ENCODE measurements at regions not wholly inside any gene's neighbourhood (a gene's known extent, or its start where the extent isn't known, plus 50 kb on each side); places are given as distances from the start of the nearest gene placed in this dataset.
A peak's percentile ranks its signal among the peaks of the same experiment; 100 is the strongest.

GRCh38 chr14:51538973-51539372, 112.7 kb upstream of the FRMD6 start:
- POLR2A ChIA-PET, result interaction anchor here (0.5 to 2.9 kb wide), 3 partner anchors 79 to 142 kb away, joined by 3 to 12 read pairs (median 3); no protein-coding TSS in a partner anchor
- intact Hi-C loops (cut with micrococcal nuclease), result loop anchor here (1.0 kb wide), 2 partner anchors 8 to 143 kb away; no protein-coding TSS in a partner anchor

GRCh38 chr14:51539571-51540037, 112.1 kb upstream of the FRMD6 start:
- Histone ChIP-seq H3K79me2 (ENCODE audit: control insufficient read depth, insufficient read depth, low read length) (no peaks in the 10 kb centered on the region), H3K27ac (ENCODE audit: insufficient read depth, low read depth, low read length) (peak overlapping the region; percentile 96), H3K27me3 (ENCODE audit: control insufficient read depth in 2 of 2, insufficient read depth in 2 of 2, low read length in 2 of 2) (no peaks in the 10 kb centered on the region), H3K9me1 (replicated peaks; ENCODE audit: control insufficient read depth, extremely low read depth, insufficient read depth, low read length) (no peaks in the 10 kb centered on the region), H3K9ac (replicated peaks; ENCODE audit: extremely low read depth, insufficient read depth, low read length) (peak overlapping the region; percentile 77), H3K36me3 (ENCODE audit: control insufficient read depth in 2 of 2, extremely low read depth in 1 of 2, insufficient read depth in 2 of 2, low read length in 2 of 2) (no peaks in the 10 kb centered on the region), H3K4me1 (ENCODE audit: control insufficient read depth, extremely low read depth, insufficient read depth, low read length) (peaks cover 28% of the 10 kb centered on the region), H3K4me3 (replicated peaks in 1 of 3; ENCODE audit: insufficient read depth in 1 of 3, low read depth in 1 of 3, low read length in 3 of 3) (no peak overlapping the region), H3K9me3 (replicated peaks; ENCODE audit: control insufficient read depth, insufficient read depth, low read length) (no peaks in the 10 kb centered on the region), H4K20me1 (replicated peaks; ENCODE audit: control insufficient read depth, extremely low read depth, insufficient read depth, low read length) (no peaks in the 10 kb centered on the region), H3K4me2 (ENCODE audit: insufficient read depth, low read length) (peak overlapping the region; percentile 62), H2AFZ (ENCODE audit: low read depth, low read length) (peak overlapping the region; percentile 62)
- FAIRE-seq (peak; percentile 38), DNase-seq (ENCODE audit: low read depth, low spot score) (peak; percentile 82)
- CTCF ChIA-PET, result interaction anchor here (1.1 kb wide), 1 partner anchor 143 kb away, joined by 3 read pairs; no protein-coding TSS in a partner anchor
- POLR2A ChIA-PET, result interaction anchor here (1.2 to 2.9 kb wide), 3 partner anchors 114 to 143 kb away, joined by 3 to 12 read pairs (median 4); no protein-coding TSS in a partner anchor
- dilution Hi-C loops (cut with MboI; ENCODE audit: extremely low pct_ligation_motif_present, low sequenced_read_pairs), result no loop called here
- TF ChIP-seq JUN (IDR thresholded peaks at IDR 0.05; ENCODE audit: borderline replicate concordance, insufficient read depth, insufficient read length, low read depth), result peak; percentile 26
- no peak for TF ChIP-seq MYC (IDR thresholded peaks at IDR 0.05; ENCODE audit: low read depth, low read length)
- no peak for TF ChIP-seq EZH2 (IDR thresholded peaks at IDR 0.05; ENCODE audit: borderline replicate concordance, low read depth, low read length, severe bottlenecking)
- TF ChIP-seq GATA2 (IDR thresholded peaks at IDR 0.05; ENCODE audit: insufficient read depth, insufficient read length, low read depth, low read length), result no peak
- no peak for TF ChIP-seq CTCF (IDR thresholded peaks at IDR 0.05; ENCODE audit: extremely low read depth in 1 of 2, insufficient read depth in 1 of 2, low read depth in 1 of 2, low read length in 2 of 2)
- TF ChIP-seq POLR2A (IDR thresholded peaks at IDR 0.05; ENCODE audit: low read depth, low read length), result no peak
- no peak for TF ChIP-seq MAX (IDR thresholded peaks at IDR 0.05; ENCODE audit: insufficient read depth, insufficient read length)
- no peak for TF ChIP-seq FOS (IDR thresholded peaks at IDR 0.05; ENCODE audit: borderline replicate concordance, insufficient read depth, low read length)
- TF ChIP-seq POLR2AphosphoS5 (IDR thresholded peaks at IDR 0.05; ENCODE audit: insufficient read depth, low read depth, low read length), result peak; percentile 39
- intact Hi-C loops (cut with micrococcal nuclease), result loop anchor here (1.0 to 10.0 kb wide), 3 partner anchors 8 to 255 kb away; no protein-coding TSS in a partner anchor
- BruUV-seq (replicated peaks), result no TSS peak

More at GRCh38 chr14:51538973-51539372, 112.7 kb upstream of the FRMD6 start:
- Histone ChIP-seq H3K36me3 (ENCODE audit: control insufficient read depth in 2 of 2, extremely low read depth in 1 of 2, insufficient read depth in 2 of 2, low read length in 2 of 2) (no peaks in the 10 kb centered on the region), H3K9me3 (replicated peaks; ENCODE audit: control insufficient read depth, insufficient read depth, low read length) (no peaks in the 10 kb centered on the region), H2AFZ (ENCODE audit: low read depth, low read length) (no peak overlapping the region), H3K79me2 (ENCODE audit: control insufficient read depth, insufficient read depth, low read length) (no peaks in the 10 kb centered on the region), H3K9ac (replicated peaks; ENCODE audit: extremely low read depth, insufficient read depth, low read length) (peak overlapping the region; percentile 77), H3K27me3 (ENCODE audit: control insufficient read depth in 2 of 2, insufficient read depth in 2 of 2, low read length in 2 of 2) (no peaks in the 10 kb centered on the region), H3K4me2 (ENCODE audit: insufficient read depth, low read length) (peak overlapping the region; percentile 62), H3K4me1 (ENCODE audit: control insufficient read depth, extremely low read depth, insufficient read depth, low read length) (peaks cover 34% of the 10 kb centered on the region), H3K27ac (ENCODE audit: insufficient read depth, low read depth, low read length) (peak overlapping the region; percentile 96), H3K9me1 (replicated peaks; ENCODE audit: control insufficient read depth, extremely low read depth, insufficient read depth, low read length) (no peaks in the 10 kb centered on the region), H4K20me1 (replicated peaks; ENCODE audit: control insufficient read depth, extremely low read depth, insufficient read depth, low read length) (no peaks in the 10 kb centered on the region), H3K4me3 (replicated peaks in 1 of 3; ENCODE audit: insufficient read depth in 1 of 3, low read depth in 1 of 3, low read length in 3 of 3) (no peak overlapping the region)
- no peak for FAIRE-seq
- TF ChIP-seq EZH2 (IDR thresholded peaks at IDR 0.05; ENCODE audit: borderline replicate concordance, low read depth, low read length, severe bottlenecking) (no peak), MAX (IDR thresholded peaks at IDR 0.05; ENCODE audit: insufficient read depth, insufficient read length) (no peak), POLR2A (IDR thresholded peaks at IDR 0.05; ENCODE audit: low read depth, low read length) (no peak), JUN (IDR thresholded peaks at IDR 0.05; ENCODE audit: borderline replicate concordance, insufficient read depth, insufficient read length, low read depth) (no peak), FOS (IDR thresholded peaks at IDR 0.05; ENCODE audit: borderline replicate concordance, insufficient read depth, low read length) (no peak), POLR2AphosphoS5 (IDR thresholded peaks at IDR 0.05; ENCODE audit: insufficient read depth, low read depth, low read length) (no peak), GATA2 (IDR thresholded peaks at IDR 0.05; ENCODE audit: insufficient read depth, insufficient read length, low read depth, low read length) (no peak)
- DNase-seq (ENCODE audit: low read depth, low spot score), result no peak
- no TSS peak for BruUV-seq (replicated peaks)
- CTCF ChIA-PET, result interaction anchor here (1.0 to 1.1 kb wide), 2 partner anchors 113 to 142 kb away, joined by 3 read pairs; no protein-coding TSS in a partner anchor
- dilution Hi-C loops (cut with MboI; ENCODE audit: extremely low pct_ligation_motif_present, low sequenced_read_pairs), result no loop called here

All from endothelial cell of umbilical vein (primary cell).